HL-60 (cell line): ENCODE measurements at regions not wholly inside any gene's neighbourhood (a gene's known extent, or its start where the extent isn't known, plus 50 kb on each side); places are given as distances from the start of the nearest gene placed in this dataset.

ENCODE experiments used
- POLR2AphosphoS5 ChIP-seq: IDR thresholded peaks from 2 replicates; pipeline ENCODE4 v1.6.1; 2012; ENCODE audit warnings: low read depth
- TF ChIP-seq, protein P1 (sequence below): IDR thresholded peaks from one replicate; pipeline ENCODE4 v1.5.1; 2011; ENCODE audit warnings: low read length, control low read depth, inconsistent platforms; ENCODE audit not compliant: insufficient read depth

DNA sequence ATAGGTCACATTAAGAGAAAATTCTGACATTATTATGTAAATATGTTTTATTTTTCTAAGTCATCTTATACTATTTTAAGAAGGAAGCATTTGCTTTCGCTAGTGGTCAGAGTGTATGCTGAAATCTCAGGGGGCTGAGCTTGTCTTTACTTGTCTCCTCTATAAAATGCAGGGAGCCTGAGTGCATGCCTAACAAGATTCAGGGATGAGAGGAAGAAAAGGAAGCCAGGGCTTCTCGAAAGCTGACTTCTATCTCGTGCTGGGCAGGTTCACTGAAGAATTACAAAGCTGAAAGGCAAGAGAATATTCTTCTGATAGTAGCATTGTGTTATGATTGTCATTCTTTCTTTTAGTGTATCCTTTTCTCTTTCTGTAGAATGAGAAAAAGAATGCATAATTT lies 467.4 kb downstream of the SOX11 start:
- TF ChIP-seq POLR2AphosphoS5: no peak
- TF ChIP-seq, protein P1, sequence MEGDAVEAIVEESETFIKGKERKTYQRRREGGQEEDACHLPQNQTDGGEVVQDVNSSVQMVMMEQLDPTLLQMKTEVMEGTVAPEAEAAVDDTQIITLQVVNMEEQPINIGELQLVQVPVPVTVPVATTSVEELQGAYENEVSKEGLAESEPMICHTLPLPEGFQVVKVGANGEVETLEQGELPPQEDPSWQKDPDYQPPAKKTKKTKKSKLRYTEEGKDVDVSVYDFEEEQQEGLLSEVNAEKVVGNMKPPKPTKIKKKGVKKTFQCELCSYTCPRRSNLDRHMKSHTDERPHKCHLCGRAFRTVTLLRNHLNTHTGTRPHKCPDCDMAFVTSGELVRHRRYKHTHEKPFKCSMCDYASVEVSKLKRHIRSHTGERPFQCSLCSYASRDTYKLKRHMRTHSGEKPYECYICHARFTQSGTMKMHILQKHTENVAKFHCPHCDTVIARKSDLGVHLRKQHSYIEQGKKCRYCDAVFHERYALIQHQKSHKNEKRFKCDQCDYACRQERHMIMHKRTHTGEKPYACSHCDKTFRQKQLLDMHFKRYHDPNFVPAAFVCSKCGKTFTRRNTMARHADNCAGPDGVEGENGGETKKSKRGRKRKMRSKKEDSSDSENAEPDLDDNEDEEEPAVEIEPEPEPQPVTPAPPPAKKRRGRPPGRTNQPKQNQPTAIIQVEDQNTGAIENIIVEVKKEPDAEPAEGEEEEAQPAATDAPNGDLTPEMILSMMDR: no peak
